HCT116 (cell line): ENCODE measurements at regions not wholly inside any gene's neighbourhood (a gene's known extent, or its start where the extent isn't known, plus 50 kb on each side); places are given as distances from the start of the nearest gene placed in this dataset.

ENCODE experiments used
- ATAC-seq: fragments of 200-7000 bp; cut with Tn5 transposase; 2 replicates; pipeline ENCODE4 v1.9.1; 2020; ENCODE audit warnings: mild to moderate bottlenecking, moderate library complexity
- BruUV-seq: library from RNA; stranded (reverse); fragments of 400-500 nt; replicated peaks from 2 replicates; lab custom pipeline; 2021; lab: Mats Ljungman, UMichigan
- CTCF ChIA-PET: fragments of 300-600 bp; sonication (Branson Sonifier 250); formaldehyde crosslinking; loops from one replicate; lab custom pipeline; 2021; ENCODE audit warnings: antibody characterized with exemption; lab: Charles Lee
- POLR2A ChIA-PET: fragments of 300-600, 350-600 bp; sonication (Branson Sonifier 250); formaldehyde crosslinking; loops from one replicate; lab custom pipeline; 2021; ENCODE audit warnings: antibody characterized with exemption; lab: Charles Lee
- RAD21 ChIA-PET, 2 experiments: fragments of 300-600 bp; sonication (Branson Sonifier 250); formaldehyde crosslinking; loops; one replicate each; lab custom pipeline; 2023; ENCODE audit warnings: low total read pairs in 2 of 2; ENCODE audit not compliant: uncharacterized antibody in 2 of 2, unreplicated experiment in 2 of 2, low non-redundant PET in 1 of 2; lab: Charles Lee
- DNase-seq: peaks from one replicate; pipeline ENCODE4 v3.0.0-alpha.2; 2010; ENCODE audit warnings: low read depth, low spot score
- H2AFZ ChIP-seq: fragments of 200-600 bp; shearing (Covaris generic), sonication (generic); 2 replicates; pipeline ENCODE4 v1.6.1; 2017; ENCODE audit warnings: low read depth, mixed run types, mixed read lengths, antibody characterized with exemption, low read length; ENCODE audit not compliant: poor library complexity, severe bottlenecking
- H3K27ac ChIP-seq: 2 replicates; pipeline ENCODE4 v1.5.1; 2012; ENCODE audit warnings: low read depth, low read length
- H3K27me3 ChIP-seq: fragments of 200-600 bp; sonication (generic); 2 replicates; pipeline ENCODE4 v1.6.1; 2016; ENCODE audit warnings: mixed run types, low read length, mixed read lengths; ENCODE audit not compliant: insufficient read depth
- H3K36me3 ChIP-seq, 2 experiments: fragments of 200-500 bp in 1 of 2; fragments of 200-600 bp in 1 of 2; sonication (Bioruptor generic) in 1 of 2; sonication (generic) in 1 of 2; 2 replicates each; pipeline versions ENCODE4 v1.5.1 to v1.6.1; 2014 to 2016; ENCODE audit warnings: low read length in 2 of 2, inconsistent platforms in 1 of 2, mixed read lengths in 1 of 2, mixed run types in 1 of 2; ENCODE audit not compliant: insufficient read depth in 2 of 2, control insufficient read depth in 1 of 2
- H3K4me1 ChIP-seq, 2 experiments: fragments of 200-600 bp in 1 of 2; sonication (generic) in 1 of 2; 2 replicates each; pipeline versions ENCODE4 v1.5.1 to v1.6.1; 2012 to 2017; ENCODE audit warnings: low read length in 2 of 2, inconsistent platforms in 1 of 2, mild to moderate bottlenecking in 1 of 2, mixed read lengths in 1 of 2, mixed run types in 1 of 2, moderate library complexity in 1 of 2; ENCODE audit not compliant: insufficient read depth in 2 of 2, control insufficient read depth in 1 of 2
- H3K4me2 ChIP-seq: fragments of 200-600 bp; sonication (generic); 2 replicates; pipeline ENCODE4 v1.6.1; 2017; ENCODE audit warnings: mixed run types, low read length, mixed read lengths
- H3K4me3 ChIP-seq, 2 experiments: fragments of 200-600 bp in 1 of 2; sonication (generic) in 1 of 2; replicated peaks in 1 of 2; 2 replicates each; pipeline ENCODE4 v1.5.1; 2011 to 2016; ENCODE audit warnings: low read length in 2 of 2, control low read depth in 1 of 2, low read depth in 1 of 2, mild to moderate bottlenecking in 1 of 2, mixed read lengths in 1 of 2, mixed run types in 1 of 2
- H3K79me2 ChIP-seq: fragments of 200-600 bp; sonication (generic); 2 replicates; pipeline ENCODE4 v1.6.1; 2017; ENCODE audit warnings: mild to moderate bottlenecking, mixed run types, low read length, moderate library complexity, mixed read lengths; ENCODE audit not compliant: insufficient read depth
- H3K9ac ChIP-seq: fragments of 200-600 bp; sonication (generic); 2 replicates; pipeline ENCODE4 v1.6.1; 2016; ENCODE audit warnings: low read length, mixed read lengths
- H3K9me2 ChIP-seq: fragments of 200-600 bp; sonication (generic), shearing (Covaris generic); 2 replicates; pipeline ENCODE4 v1.6.1; 2017; ENCODE audit warnings: mixed run types, mild to moderate bottlenecking, moderate library complexity; ENCODE audit not compliant: insufficient read depth
- H3K9me3 ChIP-seq, 2 experiments: fragments of 200-500 bp in 1 of 2; fragments of 200-600 bp in 1 of 2; sonication (Bioruptor generic) in 1 of 2; sonication (generic) in 1 of 2; 2 replicates each; pipeline ENCODE4 v1.6.1; 2014 to 2017; ENCODE audit warnings: low read length in 2 of 2, mixed read lengths in 2 of 2, inconsistent platforms in 1 of 2, low read depth in 1 of 2, mild to moderate bottlenecking in 1 of 2, mixed run types in 1 of 2, moderate library complexity in 1 of 2; ENCODE audit not compliant: control insufficient read depth in 1 of 2, insufficient read depth in 1 of 2
- H4K20me1 ChIP-seq: fragments of 200-600 bp; sonication (generic), shearing (Covaris generic); 2 replicates; pipeline ENCODE4 v1.6.1; 2017; ENCODE audit warnings: mixed run types, mild to moderate bottlenecking, moderate library complexity; ENCODE audit not compliant: insufficient read depth
- CEBPB ChIP-seq: IDR thresholded peaks from 2 replicates; pipeline ENCODE4 v1.6.1; 2012; ENCODE audit warnings: low read depth
- ELF1 ChIP-seq: IDR thresholded peaks from 2 replicates; pipeline ENCODE4 v1.6.1; 2012; ENCODE audit warnings: low read depth, borderline replicate concordance
- EZH2 ChIP-seq: fragments of 200-600 bp; sonication (generic); IDR thresholded peaks from 2 replicates; pipeline ENCODE4 v1.6.1; 2017; ENCODE audit warnings: antibody characterized with exemption, mixed run types
- EZH2phosphoT487 ChIP-seq: fragments of 200-600 bp; IDR thresholded peaks from 2 replicates; pipeline ENCODE4 v1.6.1; 2018; ENCODE audit warnings: antibody characterized with exemption, borderline replicate concordance
- FOSL1 ChIP-seq: IDR thresholded peaks from 2 replicates; pipeline ENCODE4 v1.6.1; 2012; ENCODE audit warnings: low read depth
- JUND ChIP-seq: IDR thresholded peaks from 2 replicates; pipeline ENCODE4 v1.6.1; 2012
- POLR2A ChIP-seq: IDR thresholded peaks from 2 replicates; pipeline ENCODE4 v1.7.0; 2011; ENCODE audit warnings: borderline replicate concordance; ENCODE audit not compliant: insufficient read depth, insufficient read length; ENCODE audit errors: extremely low read depth
- SIN3A ChIP-seq: IDR thresholded peaks from 2 replicates; pipeline ENCODE4 v1.6.1; 2012; ENCODE audit warnings: low read depth
- TCF7L2 ChIP-seq: IDR thresholded peaks from 2 replicates; pipeline ENCODE4 v1.7.0; 2011; ENCODE audit warnings: borderline replicate concordance, inconsistent platforms; ENCODE audit not compliant: insufficient read depth, insufficient read length; ENCODE audit errors: extremely low read depth
- YY1 ChIP-seq: IDR thresholded peaks from 2 replicates; pipeline ENCODE4 v1.6.1; 2011; ENCODE audit warnings: low read length, low read depth, moderate library complexity, mild to moderate bottlenecking; ENCODE audit not compliant: insufficient replicate concordance; ENCODE audit errors: extremely low read depth
- ZFX ChIP-seq: fragments of 450-650 bp; IDR thresholded peaks from 2 replicates; pipeline ENCODE4 v1.6.1; 2017
- intact Hi-C: fragments of 100-400 bp; cut with micrococcal nuclease; formaldehyde crosslinking; loops from 2 replicates; pipeline ENCODE4 v1.10.0; 2022
- TF ChIP-seq, protein P1 (sequence below): IDR thresholded peaks from 2 replicates; pipeline ENCODE4 v1.6.1; 2012

DNA sequence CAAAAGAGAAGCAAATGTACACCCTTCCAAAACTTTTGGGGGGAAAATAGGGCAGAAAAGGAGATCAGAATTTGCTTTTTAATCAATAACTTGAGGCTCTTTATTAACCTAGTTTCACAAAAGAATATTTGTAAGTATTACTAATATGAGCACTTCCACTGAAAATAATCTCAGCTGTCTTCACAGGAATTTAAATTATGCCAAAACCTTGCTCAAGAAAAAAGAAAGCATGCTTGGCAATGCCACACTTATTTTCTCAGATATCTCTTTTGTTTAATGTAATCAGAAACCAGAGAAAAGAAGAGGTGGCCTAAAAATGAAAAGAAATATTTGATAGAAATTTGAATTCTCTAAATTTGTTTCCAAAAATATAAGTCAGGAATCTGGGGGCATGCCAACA, 234.9 kb upstream of the GPC6 start (continued):
- TF ChIP-seq EZH2 (no peak), JUND (no peak), POLR2A (no peak), FOSL1 (no peak), TCF7L2 (no peak), SIN3A (no peak), ZFX (no peak)

DNA sequence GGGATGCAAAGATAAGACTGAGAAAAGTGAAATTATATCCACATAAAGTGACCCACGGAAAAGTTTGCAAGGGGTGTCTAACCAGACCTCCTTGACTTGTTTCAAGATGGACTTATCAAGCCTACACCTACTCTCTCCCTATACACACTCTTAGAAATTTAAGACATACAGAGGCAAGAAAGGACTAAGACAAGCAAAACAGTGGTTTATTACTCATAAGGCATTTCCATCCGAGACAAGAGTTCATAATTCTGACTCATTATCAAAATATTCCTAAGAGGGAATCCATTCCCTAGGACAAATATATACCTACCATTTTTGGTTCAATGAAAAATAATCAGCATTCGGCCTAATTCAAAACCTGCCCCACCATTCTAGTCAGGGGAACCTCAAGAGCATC, 232.6 kb upstream of the GPC6 start:
- H2AFZ ChIP-seq = no peak overlapping the region
- RAD21 ChIA-PET = no interaction called here

DNA sequence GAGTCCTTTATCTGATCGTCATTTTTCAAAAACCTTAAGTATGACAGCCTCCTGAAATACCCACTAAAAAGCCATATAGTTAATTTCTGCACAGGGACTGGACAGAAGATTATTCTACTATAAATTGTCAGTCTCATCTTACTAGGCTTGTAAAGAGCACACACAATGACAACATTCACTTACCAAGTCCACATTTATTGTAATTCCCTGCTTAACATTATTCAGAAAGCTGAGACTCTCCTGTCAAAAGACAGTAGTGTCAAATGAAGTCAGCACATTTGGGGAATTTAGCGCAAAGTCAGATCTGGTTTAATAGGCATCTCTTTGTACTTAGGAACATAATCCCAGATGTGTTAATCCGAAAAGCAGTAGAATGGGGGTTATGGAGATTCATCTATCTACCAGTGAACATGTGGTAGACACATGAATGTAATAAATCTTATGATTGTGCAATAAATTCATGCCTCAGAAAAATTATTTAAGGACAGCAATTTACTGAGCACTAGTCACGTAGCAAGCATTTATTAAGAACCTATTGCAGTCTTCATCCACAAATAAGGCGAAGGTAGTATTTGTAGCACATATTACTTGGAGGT, 224.6 kb upstream of the GPC6 start:
- Histone ChIP-seq H4K20me1 (no peaks in the 10 kb centered on the region), H3K36me3 (no peaks in the 10 kb centered on the region), H3K27ac (no peak overlapping the region), H2AFZ (no peak overlapping the region), H3K4me1 (no peaks in the 10 kb centered on the region), H3K9me2 (no peaks in the 10 kb centered on the region), H3K9me3 (peaks cover 10 to 25% of the 10 kb centered on the region in 2 experiments; a peak in 2 of 4 replicates), H3K9ac (no peak overlapping the region), H3K4me3 (no peak overlapping the region), H3K27me3 (no peaks in the 10 kb centered on the region), H3K79me2 (no peaks in the 10 kb centered on the region), H3K4me2 (no peak overlapping the region)
- intact Hi-C loops = no loop called here
- DNase-seq (no peak), ATAC-seq (no peak)
- RAD21 ChIA-PET = no interaction called here
- CTCF ChIA-PET = no interaction called here
- TF ChIP-seq YY1 (no peak), EZH2phosphoT487 (no peak), SIN3A (no peak), ELF1 (no peak)
- TF ChIP-seq, protein P1, sequence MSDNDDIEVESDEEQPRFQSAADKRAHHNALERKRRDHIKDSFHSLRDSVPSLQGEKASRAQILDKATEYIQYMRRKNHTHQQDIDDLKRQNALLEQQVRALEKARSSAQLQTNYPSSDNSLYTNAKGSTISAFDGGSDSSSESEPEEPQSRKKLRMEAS = no peak
- POLR2A ChIA-PET = no interaction called here
- BruUV-seq = no TSS peak

More for the DNA sequence above, 232.6 kb upstream of the GPC6 start:
- Histone ChIP-seq H3K79me2 (no peaks in the 10 kb centered on the region), H3K27me3 (no peaks in the 10 kb centered on the region), H3K27ac (no peak overlapping the region), H3K4me2 (no peak overlapping the region), H4K20me1 (no peaks in the 10 kb centered on the region), H3K4me1 (no peaks in the 10 kb centered on the region), H3K9me2 (no peaks in the 10 kb centered on the region), H3K4me3 (no peak overlapping the region)
- CTCF ChIA-PET = no interaction called here
- no peak for DNase-seq
- no TSS peak for BruUV-seq
- no peak for ATAC-seq
- no peak for TF ChIP-seq FOSL1
- no peak for TF ChIP-seq CEBPB
- TF ChIP-seq, all 23 proteins: peak for 0
- Histone ChIP-seq H3K9me3 (peaks cover 3 to 25% of the 10 kb centered on the region in 2 experiments; a peak in 2 of 4 replicates), H3K9ac (no peak overlapping the region), H3K36me3 (no peaks in the 10 kb centered on the region)
- intact Hi-C loops = no loop called here
- POLR2A ChIA-PET = no interaction called here
